ENCODE measurements at regions not wholly inside any gene's neighbourhood (a gene's known extent, or its start where the extent isn't known, plus 50 kb on each side); places are given as distances from the start of the nearest gene placed in this dataset.
A peak's percentile ranks its signal among the peaks of the same experiment; 100 is the strongest.
"Not testable (repeated sequence)": the region's sequence is repeated elsewhere in the genome, so short reads cannot be mapped to it uniquely, and the experiment has no call there.

DNA sequence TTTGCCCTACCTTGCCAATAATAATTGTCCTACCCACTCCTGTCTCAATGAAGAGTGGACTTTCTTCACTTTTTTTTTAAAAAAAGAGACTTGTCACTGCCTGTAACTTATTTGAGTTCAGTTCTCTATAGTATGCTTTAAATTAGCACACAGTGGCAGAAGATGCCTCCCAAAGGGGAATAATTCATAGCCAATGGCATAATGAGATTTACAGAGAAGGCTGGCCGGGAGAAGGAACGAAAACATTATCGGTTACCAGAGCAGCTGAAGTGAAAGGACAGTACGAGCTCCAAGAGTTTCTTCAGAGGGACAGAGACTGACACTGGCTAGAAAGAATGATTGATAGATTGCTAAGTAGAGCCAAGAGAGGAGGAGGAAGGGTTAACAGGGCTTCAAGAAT is 356.3 kb downstream of the EMP1 start:
- no peak for DNase-seq

DNA sequence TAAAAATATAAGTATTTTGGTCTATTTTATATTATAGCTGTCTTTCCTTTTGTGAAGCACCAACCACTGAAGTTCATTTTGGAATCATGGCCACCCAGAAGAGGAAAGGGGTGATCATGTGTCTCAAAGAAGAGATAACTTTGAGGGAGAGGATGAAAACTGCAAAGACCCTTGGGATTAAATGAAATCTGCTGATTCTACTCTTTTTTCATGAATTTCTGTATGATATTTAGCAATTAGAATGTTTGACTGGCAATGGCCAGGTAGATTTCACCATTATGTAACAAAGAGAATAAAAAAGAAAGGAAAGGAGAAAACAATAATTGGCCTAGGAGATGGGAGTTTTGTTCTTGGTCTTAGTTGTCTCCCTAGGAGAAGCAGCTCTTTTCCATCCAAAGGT is 350.8 kb downstream of the EMP1 start:
- DNase-seq = no peak

GRCh38 chr12:13546231-13546630 is 349.7 kb downstream of the EMP1 start:
- DNase-seq = no peak

DNA sequence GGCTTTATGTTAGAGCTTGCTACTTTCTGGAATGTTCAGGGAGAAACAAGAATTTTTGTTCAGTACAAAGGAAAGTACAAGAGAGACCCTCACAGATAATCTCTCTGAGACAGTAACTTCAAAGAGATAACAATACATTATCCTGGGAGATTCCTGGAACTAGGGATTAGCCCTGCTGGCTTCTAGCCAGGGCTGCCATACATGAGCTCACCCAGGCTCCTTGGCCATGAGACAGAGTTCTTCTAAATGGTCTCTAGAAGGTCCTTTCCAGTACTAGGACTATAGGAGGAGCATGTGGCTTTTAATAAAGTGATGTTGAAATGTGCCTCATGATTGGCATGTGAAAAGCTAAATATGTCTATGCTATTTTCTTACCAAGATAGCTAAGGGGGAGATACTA is 342.5 kb downstream of the EMP1 start:
- no peak for DNase-seq

DNA sequence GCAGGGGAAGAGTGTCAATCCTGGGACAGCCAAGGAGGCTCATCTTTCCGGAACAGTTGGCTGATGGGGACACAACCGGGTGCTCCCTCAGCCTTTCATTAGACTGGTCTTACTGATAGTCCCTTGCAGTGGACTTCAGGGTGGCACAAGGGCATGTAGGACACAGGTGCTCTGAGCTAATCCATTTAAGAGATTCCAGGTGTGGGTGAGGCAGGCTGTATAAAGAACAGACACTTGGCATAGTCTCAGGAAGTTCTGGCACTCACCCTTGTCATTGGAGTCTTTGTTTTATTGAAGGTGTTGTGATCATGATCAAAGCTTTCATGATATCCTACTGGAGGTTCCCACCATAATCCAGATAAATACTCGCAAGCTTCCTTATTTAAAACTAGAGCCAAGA is 341.6 kb downstream of the EMP1 start:
- no peak for DNase-seq

GRCh38 chr12:13537623-13538022 is 341.1 kb downstream of the EMP1 start:
- no peak for DNase-seq

- DNase-seq = no peak
These were observed 339.8 kb downstream of the EMP1 start for GRCh38 chr12:13536219-13536910.

- DNase-seq = peak; percentile 95
These were observed 338.3 kb downstream of the EMP1 start for GRCh38 chr12:13534645-13535398.

DNA sequence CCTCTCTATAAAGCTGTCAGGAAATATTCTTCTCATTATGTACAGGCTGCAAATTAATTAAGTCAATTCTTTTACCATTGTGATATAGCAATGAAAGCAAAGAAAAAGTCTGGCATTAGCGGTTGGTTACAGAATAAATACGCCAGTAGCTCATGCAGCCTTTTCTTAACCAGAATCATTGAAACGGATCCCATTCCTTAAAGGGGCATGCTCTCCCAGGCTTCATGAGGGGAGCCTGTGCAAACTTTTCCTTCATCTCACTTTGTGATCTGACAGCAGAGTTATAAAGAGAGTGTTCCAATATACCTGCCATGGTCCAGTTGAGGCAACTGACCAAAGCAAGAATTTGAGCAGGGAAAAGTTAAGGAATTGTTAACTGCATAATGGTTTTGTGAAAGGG is 337.7 kb downstream of the EMP1 start:
- no peak for DNase-seq

GRCh38 chr12:13530966-13531365 is 334.4 kb downstream of the EMP1 start:
- DNase-seq = no peak

GRCh38 chr12:13526185-13526921 is 329.8 kb downstream of the EMP1 start:
- DNase-seq = peak; percentile 77

DNA sequence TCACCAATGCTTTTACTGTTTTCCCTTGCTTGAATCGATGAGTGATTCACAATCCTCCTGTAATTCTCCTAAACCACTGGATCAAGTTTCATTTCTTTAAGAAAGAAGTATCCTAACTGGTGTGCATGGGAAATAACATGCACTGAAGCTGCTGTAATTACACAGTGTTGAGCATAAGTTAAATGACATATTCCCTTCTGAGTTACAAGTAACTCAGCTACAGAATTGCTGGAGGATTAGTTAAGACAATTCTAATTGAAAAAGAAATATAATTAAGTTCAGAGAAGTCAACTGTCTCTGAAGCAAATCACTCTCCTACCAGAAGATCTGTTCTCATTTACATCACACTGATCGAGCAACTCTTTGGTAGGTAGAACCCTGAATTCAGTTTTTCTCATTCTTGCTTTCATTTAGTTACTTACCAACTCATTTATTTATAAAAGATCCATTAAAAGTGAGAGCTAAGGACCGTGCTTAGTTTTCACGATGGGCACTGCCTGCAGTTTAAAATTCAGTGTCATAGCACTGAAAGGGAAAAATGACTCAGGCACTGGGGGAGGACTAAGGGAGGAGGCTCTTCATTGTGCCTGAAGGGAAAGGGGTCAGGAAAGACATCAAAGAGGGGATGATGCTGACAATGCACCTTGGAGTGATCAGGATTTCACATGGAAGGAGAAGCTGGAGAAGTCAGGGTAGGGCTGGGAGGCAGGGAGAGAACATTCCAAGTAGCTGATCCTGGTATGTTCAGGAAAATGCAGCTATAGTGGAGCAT is 327.2 kb downstream of the EMP1 start:
- DNase-seq = no peak

- not testable (repeated sequence) for DNase-seq
These were observed 321.5 kb downstream of the EMP1 start for GRCh38 chr12:13518034-13518433.

GRCh38 chr12:13509740-13510139 is 313.2 kb downstream of the EMP1 start:
- no peak for DNase-seq

DNA sequence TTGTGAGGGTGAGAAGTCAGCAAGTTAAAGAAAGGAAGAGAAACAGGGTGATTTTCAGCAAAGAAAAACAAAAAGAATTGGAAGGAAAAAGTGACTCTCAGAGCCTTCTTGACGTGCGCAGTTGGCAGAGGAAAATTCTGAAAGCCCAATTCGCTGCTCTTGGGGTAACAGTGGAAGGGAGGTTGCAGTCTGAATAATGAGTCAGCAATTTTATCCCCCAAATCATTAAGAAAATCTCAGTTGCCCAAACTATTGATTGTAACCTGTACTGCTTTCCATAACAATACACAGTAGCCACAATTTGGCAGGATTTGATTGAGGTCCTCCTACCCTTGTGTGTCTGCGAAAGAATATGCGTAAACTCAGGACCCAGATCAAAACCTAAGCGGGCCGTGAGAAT is 309.1 kb downstream of the EMP1 start:
- DNase-seq = no peak

DNA sequence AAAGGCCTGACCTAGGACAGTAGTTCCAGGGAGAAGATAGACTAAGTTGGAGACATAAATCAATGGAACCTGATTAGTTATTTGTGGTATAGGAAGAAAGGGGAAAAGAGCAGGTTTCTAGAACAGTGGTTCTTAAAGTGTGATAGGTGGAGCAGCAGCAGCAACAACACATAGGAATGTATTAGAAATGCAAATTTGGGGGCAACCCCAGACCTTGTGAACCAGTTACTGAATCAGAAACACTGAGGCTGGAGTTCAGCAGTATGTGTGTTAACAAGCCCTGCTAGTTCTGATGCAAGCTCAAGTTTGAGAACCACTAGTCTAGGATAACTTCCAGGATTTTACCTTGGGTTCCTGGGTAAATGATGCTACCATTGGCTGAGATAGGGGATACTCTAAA is 308.7 kb downstream of the EMP1 start:
- no peak for DNase-seq

DNA sequence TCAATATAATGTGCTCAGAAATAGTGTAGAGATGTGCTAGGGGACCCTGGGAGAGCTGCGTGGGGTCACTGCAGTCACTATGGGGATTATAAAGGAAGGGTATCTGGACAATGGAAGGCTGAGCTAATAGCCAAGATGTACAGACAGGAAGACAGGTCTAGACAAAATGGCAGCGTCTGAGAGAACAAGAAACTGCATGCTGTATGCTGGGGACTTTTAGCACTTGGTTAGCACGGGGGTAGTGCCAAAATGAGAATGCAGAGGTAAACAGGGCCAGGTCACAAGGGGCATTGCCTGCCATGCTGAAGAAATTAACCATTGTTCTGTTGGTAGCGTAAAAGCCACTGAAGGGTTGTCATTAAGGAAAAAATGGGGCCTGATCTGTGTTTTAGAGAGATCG is 308.2 kb downstream of the EMP1 start:
- DNase-seq = peak; percentile 59

GRCh38 chr12:13504074-13504473 is 307.5 kb downstream of the EMP1 start:
- no peak for DNase-seq

DNA sequence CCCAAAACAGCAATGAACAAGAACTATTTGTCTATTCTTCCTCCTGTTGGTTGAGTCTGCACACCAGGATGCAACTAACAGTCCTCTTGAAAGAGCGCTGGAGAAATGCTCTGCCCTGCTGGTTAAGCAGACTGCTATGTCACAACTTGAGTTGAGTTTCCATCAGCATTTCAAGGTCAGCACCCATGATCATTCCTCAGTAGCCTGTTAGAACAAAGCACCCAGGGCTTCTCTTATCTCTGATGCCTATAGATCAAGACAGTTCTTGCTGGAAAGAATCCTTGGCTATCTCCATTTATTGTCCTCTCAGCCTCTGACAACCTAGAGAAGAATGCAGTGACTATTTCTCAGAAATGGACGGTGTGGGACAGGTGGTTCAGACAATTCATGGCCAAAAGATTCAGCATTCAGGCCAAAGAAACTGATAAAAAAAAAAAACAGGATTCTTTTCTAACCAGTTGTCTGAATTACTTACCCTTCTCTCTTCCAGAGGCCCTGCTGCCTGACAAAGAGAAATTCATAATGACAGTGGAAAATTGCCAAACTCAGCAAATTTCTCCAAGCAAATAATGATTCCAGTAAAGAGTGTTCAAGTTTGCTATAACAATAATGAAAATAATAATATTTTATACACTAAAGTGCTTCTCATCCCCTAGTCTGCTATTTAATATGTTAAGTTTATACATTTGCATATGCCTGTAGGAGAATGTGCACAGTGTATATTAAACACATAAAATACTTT is 306.7 kb downstream of the EMP1 start:
- peak; percentile 67 for DNase-seq

GRCh38 chr12:13499008-13499407 is 302.5 kb downstream of the EMP1 start:
- DNase-seq = no peak

GRCh38 chr12:13496111-13496510 is 299.6 kb downstream of the EMP1 start:
- no peak for DNase-seq

DNA sequence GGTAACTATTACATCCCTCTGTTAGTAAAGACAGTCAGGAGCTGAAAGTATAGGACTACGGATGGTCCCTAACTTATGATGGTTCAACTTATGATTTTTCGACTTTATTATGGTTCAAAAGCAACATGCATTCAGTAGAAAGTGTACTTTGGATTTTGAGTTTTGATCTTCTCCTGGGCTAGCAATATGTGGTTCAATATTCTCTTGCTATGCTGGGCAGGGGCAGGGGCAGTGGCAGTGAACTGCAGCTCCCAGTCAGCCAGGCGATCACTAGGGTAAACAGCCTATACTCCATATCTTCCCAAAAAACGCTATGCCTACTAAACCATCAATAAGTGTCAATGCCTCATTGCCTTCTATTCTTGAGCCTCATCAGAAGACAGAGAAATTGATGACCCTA is 292.7 kb downstream of the EMP1 start:
- no peak for DNase-seq
